ENCODE measurements at regions not wholly inside any gene's neighbourhood (a gene's known extent, or its start where the extent isn't known, plus 50 kb on each side); places are given as distances from the start of the nearest gene placed in this dataset.
"Not testable (repeated sequence)": the region's sequence is repeated elsewhere in the genome, so short reads cannot be mapped to it uniquely, and the experiment has no call there.

DNA sequence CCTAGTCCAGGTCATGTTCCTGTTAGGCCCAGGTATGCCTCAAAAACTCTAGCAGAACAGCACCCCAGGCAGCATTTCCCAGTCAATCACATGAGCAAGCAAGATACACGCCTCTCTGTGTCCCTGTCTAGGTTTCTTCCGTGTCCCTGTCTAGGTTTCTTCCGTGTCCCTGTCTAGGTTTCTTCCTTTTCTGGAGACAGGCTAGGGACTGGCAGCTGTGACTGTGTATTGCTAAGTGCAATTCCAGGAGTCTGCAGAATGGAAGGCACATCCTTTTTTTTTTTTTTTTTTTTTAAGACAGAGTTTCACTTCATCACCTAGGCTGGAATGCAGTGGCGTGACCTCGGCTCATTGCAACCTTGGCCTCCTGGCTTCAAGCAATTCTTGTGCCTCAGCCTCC, 77.6 kb downstream of the SETD4 start:
- POLR2A ChIA-PET, result no interaction called here
- no peak overlapping the region for H3K4me3 Mint-ChIP-seq
- peaks cover 0 to 12% (median 5%) of the 10 kb centered on the region in 9 donors for H3K9me3 Mint-ChIP-seq
- DNase-seq, result no peak
- peaks cover 6 to 66% (median 14%) of the 10 kb centered on the region in 5 donors for H3K27me3 Mint-ChIP-seq
- no peak overlapping the region for H3K27ac Mint-ChIP-seq
- no peaks in the 10 kb centered on the region for H3K4me1 Mint-ChIP-seq
- H3K36me3 Mint-ChIP-seq, result peaks cover 0 to 9% (median 2%) of the 10 kb centered on the region in 3 donors
- no peak for ATAC-seq

DNA sequence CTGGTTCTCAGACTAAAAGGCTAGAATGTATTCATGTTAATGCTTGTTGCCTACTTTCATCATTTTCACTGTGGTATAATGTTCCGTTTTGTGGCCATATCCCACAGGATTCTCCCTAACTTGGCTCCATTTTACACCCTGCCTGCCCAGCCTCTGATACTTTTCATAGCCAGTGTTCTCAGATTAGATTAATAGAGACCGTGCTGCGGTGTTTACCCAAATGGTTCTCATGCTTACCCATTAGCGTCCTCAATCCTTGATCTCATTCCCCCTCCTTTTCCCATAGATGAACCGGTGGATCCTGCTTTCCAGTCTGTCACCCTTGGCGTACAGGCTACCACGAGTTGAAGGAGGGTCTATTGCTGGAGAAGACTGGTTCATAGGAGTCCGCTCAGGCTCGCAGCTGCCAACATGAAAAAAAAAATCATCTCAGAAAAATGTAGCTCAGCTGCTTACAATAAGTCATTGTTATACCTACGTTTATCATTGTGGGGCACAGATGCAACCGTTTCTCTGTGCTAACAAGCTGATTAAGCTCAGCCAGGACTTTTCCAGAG, 78.7 kb downstream of the SETD4 start:
- Mint-ChIP-seq H3K27me3 (peaks cover 7 to 76% (median 13%) of the 10 kb centered on the region in 5 donors), H3K9me3 (peaks cover 0 to 17% (median 5%) of the 10 kb centered on the region in 9 donors)

GRCh38 chr21:35980821-35981220, 79.5 kb downstream of the SETD4 start:
- Mint-ChIP-seq H3K36me3 (peaks cover 0 to 9% (median 2%) of the 10 kb centered on the region in 3 donors), H3K4me1 (no peaks in the 10 kb centered on the region), H3K27me3 (peaks cover 5 to 76% (median 13%) of the 10 kb centered on the region in 5 donors), H3K4me3 (no peak overlapping the region), H3K27ac (no peak overlapping the region), H3K9me3 (peaks cover 0 to 17% (median 5%) of the 10 kb centered on the region in 9 donors)
- DNase-seq, result no peak
- POLR2A ChIA-PET, result no interaction called here
- ATAC-seq, result no peak

More for the DNA sequence above, 78.7 kb downstream of the SETD4 start:
- H3K4me3 Mint-ChIP-seq, result no peak overlapping the region
- peaks cover 0 to 9% (median 2%) of the 10 kb centered on the region in 3 donors for H3K36me3 Mint-ChIP-seq
- DNase-seq, result no peak
- H3K4me1 Mint-ChIP-seq, result no peaks in the 10 kb centered on the region
- ATAC-seq, result no peak
- POLR2A ChIA-PET, result no interaction called here
- H3K27ac Mint-ChIP-seq, result no peak overlapping the region

DNA sequence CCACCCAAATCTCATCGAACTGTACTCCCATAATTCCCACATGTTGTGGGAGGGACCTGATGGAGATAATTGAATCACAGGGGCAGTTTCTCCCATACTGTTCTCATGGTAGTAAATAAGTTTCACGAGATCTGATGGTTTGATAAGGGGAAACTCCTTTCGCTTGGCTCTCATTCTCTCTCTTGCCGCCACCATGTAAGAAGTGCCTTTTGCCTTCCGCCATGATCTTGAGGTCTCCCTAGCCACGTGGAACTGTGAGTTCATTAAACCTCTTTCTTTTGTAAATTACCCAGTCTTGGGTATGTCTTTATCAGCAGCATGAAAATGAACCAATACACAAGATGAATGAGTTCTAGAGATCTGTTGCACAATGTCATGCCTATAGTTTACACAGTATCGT, 82.5 kb downstream of the SETD4 start:
- POLR2A ChIA-PET, H3K4me3 Mint-ChIP-seq, ATAC-seq, DNase-seq, H3K36me3 Mint-ChIP-seq, H3K27ac Mint-ChIP-seq, H3K4me1 Mint-ChIP-seq: not testable (repeated sequence)
- Mint-ChIP-seq H3K27me3 (peaks cover 7 to 60% (median 16%) of the 10 kb centered on the region in 5 donors), H3K9me3 (peaks cover 0 to 17% (median 5%) of the 10 kb centered on the region in 9 donors)

- Mint-ChIP-seq H3K27ac (no peak overlapping the region), H3K9me3 (peaks cover 0 to 17% (median 5%) of the 10 kb centered on the region in 9 donors), H3K36me3 (peaks cover 0 to 9% (median 2%) of the 10 kb centered on the region in 3 donors), H3K27me3 (peaks cover 7 to 59% (median 20%) of the 10 kb centered on the region in 5 donors), H3K4me1 (no peaks in the 10 kb centered on the region), H3K4me3 (no peak overlapping the region)
- DNase-seq (no peak), ATAC-seq (no peak)
- POLR2A ChIA-PET, result no interaction called here
Observed at GRCh38 chr21:35976929-35977328, 83.4 kb downstream of the SETD4 start.

DNA sequence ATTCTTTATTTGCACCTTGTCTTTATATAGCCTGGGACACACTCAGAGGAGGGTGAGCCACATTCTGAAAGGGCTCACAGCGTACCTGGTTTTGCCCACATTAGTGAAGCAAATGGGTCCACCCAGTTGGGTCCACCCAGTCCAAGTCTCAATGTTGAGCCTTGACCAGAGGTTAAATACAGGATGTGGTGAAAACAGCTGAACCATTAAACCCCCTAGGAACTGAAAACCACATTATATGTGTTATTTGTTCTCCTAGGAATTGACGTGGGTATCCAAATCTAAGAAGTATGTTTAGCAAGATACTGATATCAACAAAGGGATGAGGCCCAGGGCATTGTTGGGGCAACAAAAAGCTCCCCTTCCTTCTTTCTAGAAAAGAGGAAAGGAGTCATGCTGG, 83.8 kb downstream of the SETD4 start:
- POLR2A ChIA-PET, result no interaction called here
- peaks cover 0 to 17% (median 5%) of the 10 kb centered on the region in 9 donors for H3K9me3 Mint-ChIP-seq

DNA sequence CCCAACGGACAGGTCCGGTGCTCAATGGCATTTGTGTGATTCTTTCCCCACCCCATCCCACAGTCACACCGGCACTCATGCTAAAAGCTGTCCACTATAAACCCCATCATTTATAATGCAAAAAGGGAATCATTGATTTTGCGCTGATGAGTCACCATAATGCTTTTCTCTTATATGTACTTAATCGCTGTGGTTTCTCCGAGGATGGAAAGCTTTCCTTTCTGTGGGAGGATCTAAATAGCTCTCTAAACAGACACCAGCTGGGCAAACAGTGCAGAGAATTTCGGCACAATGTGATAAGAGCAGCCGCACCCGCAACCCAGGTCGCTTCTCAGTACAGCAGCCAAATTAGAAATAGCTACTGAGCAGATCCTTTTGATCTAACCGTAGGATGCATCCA, 85.6 kb downstream of the SETD4 start:
- no peak overlapping the region for H3K4me3 Mint-ChIP-seq
- ATAC-seq (no peak), DNase-seq (no peak)
- no peaks in the 10 kb centered on the region for H3K4me1 Mint-ChIP-seq
- H3K27me3 Mint-ChIP-seq, result peaks cover 9 to 47% (median 13%) of the 10 kb centered on the region in 5 donors
- POLR2A ChIA-PET, result no interaction called here
- H3K27ac Mint-ChIP-seq, result no peak overlapping the region
- H3K9me3 Mint-ChIP-seq, result peaks cover 0 to 17% (median 5%) of the 10 kb centered on the region in 9 donors
- H3K36me3 Mint-ChIP-seq, result peaks cover 0 to 9% (median 2%) of the 10 kb centered on the region in 3 donors

More for the DNA sequence above, 83.8 kb downstream of the SETD4 start:
- ATAC-seq (no peak), DNase-seq (no peak)
- Mint-ChIP-seq H3K36me3 (peaks cover 0 to 9% (median 2%) of the 10 kb centered on the region in 3 donors), H3K4me1 (no peaks in the 10 kb centered on the region), H3K4me3 (no peak overlapping the region), H3K27ac (no peak overlapping the region), H3K27me3 (peaks cover 7 to 55% (median 18%) of the 10 kb centered on the region in 5 donors)

DNA sequence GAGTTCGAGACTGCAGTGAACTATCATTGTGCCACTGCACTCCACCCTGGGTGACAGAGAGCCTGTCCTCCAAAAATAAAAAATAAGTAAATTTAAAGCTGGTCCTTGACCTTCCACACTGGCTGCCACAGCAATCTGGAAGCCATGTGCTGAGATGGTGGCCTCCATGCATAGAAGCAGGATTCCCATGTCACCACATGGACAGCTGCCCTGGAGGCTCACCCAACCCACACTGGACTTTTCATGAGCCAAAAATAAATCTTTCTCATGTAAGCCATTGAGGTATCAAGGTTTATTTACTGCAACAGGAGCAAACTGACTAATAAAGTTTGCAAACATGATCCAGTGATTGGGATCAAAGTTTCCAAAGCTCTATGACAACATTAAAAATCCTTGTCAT, 88.5 kb downstream of the SETD4 start:
- no peak for DNase-seq
- POLR2A ChIA-PET, result no interaction called here
- H3K9me3 Mint-ChIP-seq, result no peaks in the 10 kb centered on the region

DNA sequence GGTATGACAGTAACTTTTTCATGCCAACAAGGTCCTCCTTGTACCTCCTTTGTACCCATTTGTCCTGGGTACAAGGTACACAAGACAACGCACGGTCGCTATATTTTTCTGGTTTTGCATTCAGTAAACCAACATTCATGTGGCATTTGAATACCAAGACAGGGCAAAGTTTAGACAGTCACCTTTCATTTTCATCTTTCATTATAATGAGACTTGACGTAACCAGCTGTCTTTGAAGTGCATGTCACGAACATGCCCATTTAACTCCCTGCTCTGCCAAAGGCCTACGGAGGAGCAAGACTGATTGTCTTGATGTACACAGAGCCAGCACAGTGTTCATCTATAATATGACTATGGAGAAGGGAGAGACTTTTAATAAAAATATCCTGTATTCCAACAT, 91.0 kb downstream of the SETD4 start:
- no peaks in the 10 kb centered on the region for H3K36me3 Mint-ChIP-seq
- H3K4me3 Mint-ChIP-seq, result no peak overlapping the region
- no peaks in the 10 kb centered on the region for H3K9me3 Mint-ChIP-seq
- H3K27me3 Mint-ChIP-seq, result peaks cover 2 to 21% (median 6%) of the 10 kb centered on the region in 5 donors
- DNase-seq (no peak), ATAC-seq (no peak)
- no peak overlapping the region for H3K27ac Mint-ChIP-seq
- H3K4me1 Mint-ChIP-seq, result no peaks in the 10 kb centered on the region
- POLR2A ChIA-PET, result no interaction called here

More for the DNA sequence above, 88.5 kb downstream of the SETD4 start:
- Mint-ChIP-seq H3K27me3 (peaks cover 4 to 23% (median 8%) of the 10 kb centered on the region in 5 donors), H3K4me3 (no peak overlapping the region), H3K36me3 (no peaks in the 10 kb centered on the region), H3K4me1 (no peaks in the 10 kb centered on the region), H3K27ac (no peak overlapping the region)
- ATAC-seq, result no peak

DNA sequence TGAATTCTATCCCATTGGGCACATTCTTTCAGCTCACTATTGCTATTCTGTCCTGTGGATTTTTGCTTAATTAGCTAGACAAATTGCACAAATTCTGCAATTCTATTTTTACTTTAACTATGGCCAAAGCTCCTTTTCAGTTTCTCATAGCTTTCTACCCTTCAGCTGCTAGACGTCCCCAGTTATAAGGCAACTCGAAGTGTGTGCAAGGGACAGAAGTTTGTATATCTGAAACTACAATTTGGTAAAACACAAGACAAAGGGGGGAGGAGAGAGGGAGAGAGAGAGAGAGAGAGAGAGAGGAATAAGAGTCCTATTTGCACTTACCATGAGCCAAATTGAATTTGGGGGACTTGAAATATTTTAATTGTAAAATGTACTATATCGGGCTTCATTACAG, 91.8 kb downstream of the SETD4 start:
- Mint-ChIP-seq H3K36me3 (no peaks in the 10 kb centered on the region), H3K9me3 (no peaks in the 10 kb centered on the region), H3K27me3 (peaks cover 3 to 14% (median 5%) of the 10 kb centered on the region in 5 donors), H3K4me3 (no peak overlapping the region), H3K27ac (no peak overlapping the region), H3K4me1 (no peaks in the 10 kb centered on the region)
- ATAC-seq, result no peak
- POLR2A ChIA-PET, result no interaction called here
- no peak for DNase-seq

DNA sequence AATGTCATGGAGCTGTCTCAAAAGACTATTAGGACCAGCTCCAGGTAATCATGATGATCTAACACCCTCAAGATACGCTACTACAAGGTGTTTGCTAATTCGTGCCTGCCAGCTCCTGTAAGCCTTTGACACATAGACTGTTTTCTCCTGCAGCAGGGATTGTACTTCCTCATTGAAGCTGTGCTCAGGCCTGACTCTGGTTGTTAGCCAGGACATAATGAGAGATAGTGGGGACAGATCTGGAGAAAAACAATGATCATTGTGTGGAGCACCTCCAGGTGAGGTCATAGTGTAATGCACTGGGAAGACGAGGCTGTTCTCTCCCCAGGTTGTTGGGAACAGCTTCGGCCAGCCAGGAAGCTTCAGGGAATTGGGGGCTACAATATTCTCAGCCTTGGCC, 94.6 kb downstream of the SETD4 start:
- no peak overlapping the region for H3K27ac Mint-ChIP-seq
- peaks cover 0 to 2% (median 0%) of the 10 kb centered on the region in 4 donors for H3K4me1 Mint-ChIP-seq
- ATAC-seq (no peak), DNase-seq (no peak)
- no peaks in the 10 kb centered on the region for H3K9me3 Mint-ChIP-seq
- peaks cover 3 to 15% (median 7%) of the 10 kb centered on the region in 5 donors for H3K27me3 Mint-ChIP-seq
- no peak overlapping the region for H3K4me3 Mint-ChIP-seq
- H3K36me3 Mint-ChIP-seq, result no peaks in the 10 kb centered on the region
- POLR2A ChIA-PET, result interaction anchor here (0.7 kb wide), 1 partner anchor 301 kb away, joined by 3 read pairs; no protein-coding TSS in a partner anchor

DNA sequence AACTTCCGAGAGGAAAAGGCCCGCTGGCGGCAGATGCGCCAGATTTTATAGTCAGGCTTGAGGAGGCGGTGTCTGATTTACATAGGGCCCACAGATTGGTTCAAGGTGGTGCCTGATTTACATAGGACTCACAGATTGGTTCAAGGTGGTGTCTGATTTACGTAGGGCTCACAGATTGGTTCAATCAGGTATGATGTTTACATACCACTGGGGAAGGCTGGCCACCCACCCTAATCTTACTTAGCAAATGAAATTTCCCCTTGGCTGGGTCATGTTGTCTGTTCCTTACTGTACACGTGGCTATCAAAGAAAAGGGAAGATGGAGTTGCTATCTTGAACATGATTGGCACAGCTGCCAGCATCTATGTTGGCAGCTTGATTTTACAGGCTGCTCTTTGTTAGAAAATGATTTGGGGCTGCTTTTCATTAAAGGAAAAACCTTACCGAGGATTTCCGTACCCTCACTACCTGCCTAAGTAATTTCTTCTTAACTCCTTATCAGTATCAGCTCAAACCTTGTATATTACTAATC, 96.3 kb downstream of the SETD4 start:
- H3K27me3 Mint-ChIP-seq, result peaks cover 3 to 19% (median 7%) of the 10 kb centered on the region in 5 donors
- POLR2A ChIA-PET, result no interaction called here
- no peak overlapping the region for H3K4me3 Mint-ChIP-seq
- DNase-seq (no peak), ATAC-seq (no peak)
- no peaks in the 10 kb centered on the region for H3K9me3 Mint-ChIP-seq
- H3K36me3 Mint-ChIP-seq, result no peaks in the 10 kb centered on the region
- H3K4me1 Mint-ChIP-seq, result peaks cover 0 to 2% (median 0%) of the 10 kb centered on the region in 4 donors
- no peak overlapping the region for H3K27ac Mint-ChIP-seq

DNA sequence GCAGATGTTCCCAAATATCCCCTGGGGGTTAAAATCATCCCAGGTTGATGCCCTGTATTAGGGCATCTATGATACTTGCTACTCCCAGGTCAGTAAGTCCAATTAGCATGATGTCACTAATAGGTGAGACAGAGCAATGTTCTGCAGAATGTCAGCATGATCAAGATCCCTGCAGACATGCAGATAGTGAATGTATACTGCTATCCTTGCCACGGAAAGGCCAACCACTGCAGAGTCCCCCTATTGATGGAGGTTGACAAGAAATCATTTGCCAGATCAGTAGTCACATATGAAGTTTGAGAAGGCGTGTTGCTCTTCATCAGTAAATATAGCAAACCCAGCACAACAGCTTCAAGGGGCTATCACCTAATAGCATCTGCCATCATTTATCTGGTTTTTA, 97.4 kb downstream of the SETD4 start:
- DNase-seq (no peak), ATAC-seq (no peak)
- no peaks in the 10 kb centered on the region for H3K36me3 Mint-ChIP-seq
- H3K4me3 Mint-ChIP-seq, result no peak overlapping the region
- peaks cover 0 to 2% (median 0%) of the 10 kb centered on the region in 4 donors for H3K4me1 Mint-ChIP-seq
- H3K27me3 Mint-ChIP-seq, result peaks cover 0 to 22% (median 9%) of the 10 kb centered on the region in 5 donors
- H3K27ac Mint-ChIP-seq, result no peak overlapping the region
- H3K9me3 Mint-ChIP-seq, result peaks cover 0 to 3% (median 0%) of the 10 kb centered on the region in 9 donors
- POLR2A ChIA-PET, result no interaction called here

GRCh38 chr21:35954066-35954465, 106.3 kb downstream of the SETD4 start:
- POLR2A ChIA-PET, result no interaction called here
- H3K27me3 Mint-ChIP-seq, result peaks cover 2 to 11% (median 9%) of the 10 kb centered on the region in 5 donors

More at GRCh38 chr21:35954066-35954465, 106.3 kb downstream of the SETD4 start:
- no peaks in the 10 kb centered on the region for H3K36me3 Mint-ChIP-seq
- H3K4me1 Mint-ChIP-seq, result no peaks in the 10 kb centered on the region
- peaks cover 0 to 3% (median 0%) of the 10 kb centered on the region in 9 donors for H3K9me3 Mint-ChIP-seq
- no peak overlapping the region for H3K4me3 Mint-ChIP-seq
- no peak overlapping the region for H3K27ac Mint-ChIP-seq
- DNase-seq, result no peak
- ATAC-seq, result no peak

Data from naive thymus-derived CD8-positive, alpha-beta T cell (primary cell).